GM19240 (cell line): ENCODE measurements at regions not wholly inside any gene's neighbourhood (a gene's known extent, or its start where the extent isn't known, plus 50 kb on each side); places are given as distances from the start of the nearest gene placed in this dataset.

Experiments
- DNase-seq: peaks from one replicate; pipeline ENCODE4 v3.0.0; 2011; ENCODE audit warnings: low spot score; ENCODE audit not compliant: insufficient read length

- no peak for DNase-seq
Measured at GRCh38 chr4:17296921-17297890, 214.7 kb downstream of the QDPR start.

GRCh38 chr4:17293901-17294300 lies 218.0 kb downstream of the QDPR start:
- DNase-seq: no peak

GRCh38 chr4:17288151-17288550 lies 223.7 kb downstream of the QDPR start:
- no peak for DNase-seq

GRCh38 chr4:17286752-17287460 lies 225.0 kb downstream of the QDPR start:
- no peak for DNase-seq

GRCh38 chr4:17285747-17286146 lies 226.1 kb downstream of the QDPR start:
- DNase-seq: no peak

GRCh38 chr4:17284323-17285175 lies 227.3 kb downstream of the QDPR start:
- DNase-seq: no peak

GRCh38 chr4:17283832-17284231 lies 228.1 kb downstream of the QDPR start:
- no peak for DNase-seq

GRCh38 chr4:17283251-17283650 lies 228.6 kb downstream of the QDPR start:
- DNase-seq: no peak

- no peak for DNase-seq
Measured at GRCh38 chr4:17280261-17281018, 231.4 kb downstream of the QDPR start.

GRCh38 chr4:17276776-17277175 lies 235.1 kb downstream of the QDPR start:
- no peak for DNase-seq

GRCh38 chr4:17275836-17276235 lies 236.1 kb downstream of the QDPR start:
- no peak for DNase-seq

GRCh38 chr4:17273047-17273446 lies 238.8 kb downstream of the QDPR start:
- no peak for DNase-seq

- DNase-seq: no peak
Measured at GRCh38 chr4:17272154-17272553, 239.7 kb downstream of the QDPR start.

GRCh38 chr4:17265653-17266052 lies 246.2 kb downstream of the QDPR start:
- DNase-seq: no peak

- no peak for DNase-seq
Measured at GRCh38 chr4:17265139-17265538, 246.8 kb downstream of the QDPR start.

GRCh38 chr4:17260166-17260907 lies 251.6 kb downstream of the QDPR start:
- no peak for DNase-seq

- DNase-seq: no peak
Measured at GRCh38 chr4:17258106-17258505, 253.8 kb downstream of the QDPR start.

GRCh38 chr4:17252131-17252530 lies 259.8 kb downstream of the QDPR start:
- DNase-seq: no peak

- no peak for DNase-seq
Measured at GRCh38 chr4:17251101-17251500, 260.8 kb downstream of the QDPR start.

- no peak for DNase-seq
Measured at GRCh38 chr4:17250591-17250990, 261.3 kb downstream of the QDPR start.
